ENCODE measurements at regions not wholly inside any gene's neighbourhood (a gene's known extent, or its start where the extent isn't known, plus 50 kb on each side); places are given as distances from the start of the nearest gene placed in this dataset.

DNA sequence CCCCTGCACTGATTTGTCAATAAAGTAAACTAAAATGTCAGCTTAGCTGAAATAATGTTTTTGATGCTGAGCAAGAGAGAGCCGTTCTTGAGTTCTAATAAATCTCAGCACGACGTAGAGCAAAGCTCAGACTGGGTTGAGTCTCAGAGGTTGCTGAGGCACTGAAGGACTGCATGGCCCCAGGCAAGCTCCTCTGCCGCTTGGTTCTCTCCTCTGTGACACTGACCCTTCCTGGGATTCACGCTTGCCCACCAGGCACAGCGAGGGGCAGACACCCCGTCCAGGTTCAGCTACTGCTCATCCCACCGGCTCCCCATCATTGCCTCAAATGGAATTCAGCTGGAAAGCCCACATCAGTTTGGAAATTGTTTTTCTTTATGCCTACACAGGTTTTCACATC lies 129.8 kb downstream of the IRX2 start:
- intact Hi-C loops (cut with micrococcal nuclease) (no loop called here), dilution Hi-C loops (cut with MboI; ENCODE audit: extremely low pct_ligation_motif_present, low sequenced_read_pairs) (no loop called here)
- H2AFZ ChIP-seq (ENCODE audit: low read depth, low read length), result no peak overlapping the region
- no peaks in the 10 kb centered on the region for H3K4me1 ChIP-seq (ENCODE audit: control insufficient read depth, extremely low read depth, insufficient read depth, low read length)
- no peaks in the 10 kb centered on the region for H4K20me1 ChIP-seq (replicated peaks; ENCODE audit: control insufficient read depth, extremely low read depth, insufficient read depth, low read length)
- H3K27ac ChIP-seq (ENCODE audit: insufficient read depth, low read depth, low read length), result no peak overlapping the region
- BruUV-seq (replicated peaks), result no TSS peak
- TF ChIP-seq POLR2A (IDR thresholded peaks at IDR 0.05; ENCODE audit: low read depth, low read length) (no peak), JUN (IDR thresholded peaks at IDR 0.05; ENCODE audit: borderline replicate concordance, insufficient read depth, insufficient read length, low read depth) (no peak), POLR2AphosphoS5 (IDR thresholded peaks at IDR 0.05; ENCODE audit: insufficient read depth, low read depth, low read length) (no peak), EZH2 (IDR thresholded peaks at IDR 0.05; ENCODE audit: borderline replicate concordance, low read depth, low read length, severe bottlenecking) (no peak), GATA2 (IDR thresholded peaks at IDR 0.05; ENCODE audit: insufficient read depth, insufficient read length, low read depth, low read length) (no peak), FOS (IDR thresholded peaks at IDR 0.05; ENCODE audit: borderline replicate concordance, insufficient read depth, low read length) (no peak), MYC (IDR thresholded peaks at IDR 0.05; ENCODE audit: low read depth, low read length) (no peak), MAX (IDR thresholded peaks at IDR 0.05; ENCODE audit: insufficient read depth, insufficient read length) (no peak)
- TF ChIP-seq, protein P1, sequence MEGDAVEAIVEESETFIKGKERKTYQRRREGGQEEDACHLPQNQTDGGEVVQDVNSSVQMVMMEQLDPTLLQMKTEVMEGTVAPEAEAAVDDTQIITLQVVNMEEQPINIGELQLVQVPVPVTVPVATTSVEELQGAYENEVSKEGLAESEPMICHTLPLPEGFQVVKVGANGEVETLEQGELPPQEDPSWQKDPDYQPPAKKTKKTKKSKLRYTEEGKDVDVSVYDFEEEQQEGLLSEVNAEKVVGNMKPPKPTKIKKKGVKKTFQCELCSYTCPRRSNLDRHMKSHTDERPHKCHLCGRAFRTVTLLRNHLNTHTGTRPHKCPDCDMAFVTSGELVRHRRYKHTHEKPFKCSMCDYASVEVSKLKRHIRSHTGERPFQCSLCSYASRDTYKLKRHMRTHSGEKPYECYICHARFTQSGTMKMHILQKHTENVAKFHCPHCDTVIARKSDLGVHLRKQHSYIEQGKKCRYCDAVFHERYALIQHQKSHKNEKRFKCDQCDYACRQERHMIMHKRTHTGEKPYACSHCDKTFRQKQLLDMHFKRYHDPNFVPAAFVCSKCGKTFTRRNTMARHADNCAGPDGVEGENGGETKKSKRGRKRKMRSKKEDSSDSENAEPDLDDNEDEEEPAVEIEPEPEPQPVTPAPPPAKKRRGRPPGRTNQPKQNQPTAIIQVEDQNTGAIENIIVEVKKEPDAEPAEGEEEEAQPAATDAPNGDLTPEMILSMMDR (IDR thresholded peaks at IDR 0.05; ENCODE audit: extremely low read depth in 1 of 2, insufficient read depth in 1 of 2, low read depth in 1 of 2, low read length in 2 of 2), result no peak
- ChIA-PET POLR2A (no interaction called here), CTCF (no interaction called here)
- no peak for DNase-seq (ENCODE audit: low read depth, low spot score)
- H3K9ac ChIP-seq (replicated peaks; ENCODE audit: extremely low read depth, insufficient read depth, low read length), result no peak overlapping the region
- H3K4me2 ChIP-seq (ENCODE audit: insufficient read depth, low read length), result no peak overlapping the region
- H3K9me3 ChIP-seq (replicated peaks; ENCODE audit: control insufficient read depth, insufficient read depth, low read length), result peaks cover 6% of the 10 kb centered on the region
- H3K4me3 ChIP-seq (replicated peaks in 1 of 3; ENCODE audit: insufficient read depth in 1 of 3, low read depth in 1 of 3, low read length in 3 of 3), result no peak overlapping the region
- no peaks in the 10 kb centered on the region for H3K27me3 ChIP-seq (ENCODE audit: control insufficient read depth in 2 of 2, insufficient read depth in 2 of 2, low read length in 2 of 2)
- no peak for FAIRE-seq
- H3K9me1 ChIP-seq (replicated peaks; ENCODE audit: control insufficient read depth, extremely low read depth, insufficient read depth, low read length), result no peaks in the 10 kb centered on the region
- H3K79me2 ChIP-seq (ENCODE audit: control insufficient read depth, insufficient read depth, low read length), result no peaks in the 10 kb centered on the region
- H3K36me3 ChIP-seq (ENCODE audit: control insufficient read depth in 2 of 2, extremely low read depth in 1 of 2, insufficient read depth in 2 of 2, low read length in 2 of 2), result no peaks in the 10 kb centered on the region

Measured in endothelial cell of umbilical vein (primary cell).